ENCODE measurements at regions not wholly inside any gene's neighbourhood (a gene's known extent, or its start where the extent isn't known, plus 50 kb on each side); places are given as distances from the start of the nearest gene placed in this dataset.

- WGBS, 2 experiments (ENCODE audit: low coverage in 1 of 2, low lambda C conversion rate in 2 of 2, missing lambda C conversion rate in 2 of 2): 18 to 19% methylated on average over 5 of the region's 5 CpGs
- Histone ChIP-seq H3K9ac (no peak overlapping the region), H3K4me2 (ENCODE audit: unreplicated experiment) (no peak overlapping the region), H3K27me3 (replicated peaks; ENCODE audit: insufficient read depth) (no peaks in the 10 kb centered on the region), H4K20me1 (ENCODE audit: insufficient read depth) (no peaks in the 10 kb centered on the region), H3K27ac (no peak overlapping the region), H3K79me2 (ENCODE audit: insufficient read depth) (no peaks in the 10 kb centered on the region), H3K36me3 (ENCODE audit: low read depth) (no peaks in the 10 kb centered on the region), H2AFZ (no peak overlapping the region), H3K9me2 (ENCODE audit: insufficient read depth) (no peaks in the 10 kb centered on the region), H3K4me3 (no peak overlapping the region), H3F3A (ENCODE audit: insufficient read depth) (no peaks in the 10 kb centered on the region), H3K9me3 (ENCODE audit: low read depth) (no peaks in the 10 kb centered on the region), H3K4me1 (ENCODE audit: insufficient read depth) (no peaks in the 10 kb centered on the region)
- TF ChIP-seq EZH2 (IDR thresholded peaks at IDR 0.05; ENCODE audit: insufficient read depth, poor library complexity, severe bottlenecking) (no peak), EZH2phosphoT487 (IDR thresholded peaks at IDR 0.05; ENCODE audit: insufficient read depth, low read depth) (no peak)
- no peak for DNase-seq
- in situ Hi-C loops (cut with MboI): no loop called here
These were observed 369.8 kb upstream of the SEL1L start for GRCh38 chr14:81903477-81903876.

- DNase-seq: no peak
- Histone ChIP-seq H2AFZ (no peak overlapping the region), H3K27ac (no peak overlapping the region), H3K9me3 (ENCODE audit: low read depth) (no peaks in the 10 kb centered on the region), H3K27me3 (replicated peaks; ENCODE audit: insufficient read depth) (no peaks in the 10 kb centered on the region), H3K9ac (no peak overlapping the region), H3F3A (ENCODE audit: insufficient read depth) (no peaks in the 10 kb centered on the region), H3K9me2 (ENCODE audit: insufficient read depth) (no peaks in the 10 kb centered on the region), H4K20me1 (ENCODE audit: insufficient read depth) (no peaks in the 10 kb centered on the region), H3K4me3 (no peak overlapping the region), H3K4me1 (ENCODE audit: insufficient read depth) (no peaks in the 10 kb centered on the region), H3K36me3 (ENCODE audit: low read depth) (no peaks in the 10 kb centered on the region), H3K79me2 (ENCODE audit: insufficient read depth) (no peaks in the 10 kb centered on the region), H3K4me2 (ENCODE audit: unreplicated experiment) (no peak overlapping the region)
- no peak for TF ChIP-seq EZH2phosphoT487 (IDR thresholded peaks at IDR 0.05; ENCODE audit: insufficient read depth, low read depth)
- no peak for TF ChIP-seq EZH2 (IDR thresholded peaks at IDR 0.05; ENCODE audit: insufficient read depth, poor library complexity, severe bottlenecking)
- WGBS, 2 experiments (ENCODE audit: low coverage in 1 of 2, low lambda C conversion rate in 2 of 2, missing lambda C conversion rate in 2 of 2): 13 to 18% methylated on average over 1 of the region's 1 CpG
- in situ Hi-C loops (cut with MboI): no loop called here
These were observed 393.4 kb upstream of the SEL1L start for GRCh38 chr14:81927070-81927469.

- TF ChIP-seq EZH2phosphoT487 (IDR thresholded peaks at IDR 0.05; ENCODE audit: insufficient read depth, low read depth): no peak
- no peak for TF ChIP-seq EZH2 (IDR thresholded peaks at IDR 0.05; ENCODE audit: insufficient read depth, poor library complexity, severe bottlenecking)
- no peaks in the 10 kb centered on the region for H4K20me1 ChIP-seq (ENCODE audit: insufficient read depth)
- no peak overlapping the region for H3K27ac ChIP-seq
- no peaks in the 10 kb centered on the region for H3K36me3 ChIP-seq (ENCODE audit: low read depth)
- WGBS, 2 experiments (ENCODE audit: low coverage in 1 of 2, low lambda C conversion rate in 2 of 2, missing lambda C conversion rate in 2 of 2): 8 to 16% methylated on average over 1 of the region's 1 CpG
- in situ Hi-C loops (cut with MboI): no loop called here
- H3K79me2 ChIP-seq (ENCODE audit: insufficient read depth): no peaks in the 10 kb centered on the region
- no peak overlapping the region for H3K4me3 ChIP-seq
- H3K4me2 ChIP-seq (ENCODE audit: unreplicated experiment): no peak overlapping the region
- no peaks in the 10 kb centered on the region for H3K9me3 ChIP-seq (ENCODE audit: low read depth)
- no peaks in the 10 kb centered on the region for H3K4me1 ChIP-seq (ENCODE audit: insufficient read depth)
- H3K9ac ChIP-seq: no peak overlapping the region
- no peaks in the 10 kb centered on the region for H3F3A ChIP-seq (ENCODE audit: insufficient read depth)
- no peaks in the 10 kb centered on the region for H3K27me3 ChIP-seq (replicated peaks; ENCODE audit: insufficient read depth)
- no peaks in the 10 kb centered on the region for H3K9me2 ChIP-seq (ENCODE audit: insufficient read depth)
- no peak overlapping the region for H2AFZ ChIP-seq
- DNase-seq: no peak
These were observed 398.2 kb upstream of the SEL1L start for GRCh38 chr14:81931828-81932227.

GRCh38 chr14:81936348-81936747 lies 402.7 kb upstream of the SEL1L start:
- no peaks in the 10 kb centered on the region for H3K4me1 ChIP-seq (ENCODE audit: insufficient read depth)
- no peak overlapping the region for H3K9ac ChIP-seq
- H3F3A ChIP-seq (ENCODE audit: insufficient read depth): no peaks in the 10 kb centered on the region
- H3K36me3 ChIP-seq (ENCODE audit: low read depth): no peaks in the 10 kb centered on the region
- no peaks in the 10 kb centered on the region for H3K27me3 ChIP-seq (replicated peaks; ENCODE audit: insufficient read depth)
- no peak overlapping the region for H3K27ac ChIP-seq
- no peaks in the 10 kb centered on the region for H3K79me2 ChIP-seq (ENCODE audit: insufficient read depth)
- no peak for DNase-seq
- no peak overlapping the region for H2AFZ ChIP-seq
- no peaks in the 10 kb centered on the region for H3K9me2 ChIP-seq (ENCODE audit: insufficient read depth)
- H3K4me2 ChIP-seq (ENCODE audit: unreplicated experiment): no peak overlapping the region
- no peaks in the 10 kb centered on the region for H4K20me1 ChIP-seq (ENCODE audit: insufficient read depth)
- H3K4me3 ChIP-seq: no peak overlapping the region
- no peak for TF ChIP-seq EZH2phosphoT487 (IDR thresholded peaks at IDR 0.05; ENCODE audit: insufficient read depth, low read depth)
- no peak for TF ChIP-seq EZH2 (IDR thresholded peaks at IDR 0.05; ENCODE audit: insufficient read depth, poor library complexity, severe bottlenecking)
- 0 to 7% methylated on average over 1 of the region's 1 CpG for WGBS, 2 experiments (ENCODE audit: low coverage in 1 of 2, low lambda C conversion rate in 2 of 2, missing lambda C conversion rate in 2 of 2)
- in situ Hi-C loops (cut with MboI): no loop called here
- no peaks in the 10 kb centered on the region for H3K9me3 ChIP-seq (ENCODE audit: low read depth)

- WGBS, 2 experiments (ENCODE audit: low coverage in 1 of 2, low lambda C conversion rate in 2 of 2, missing lambda C conversion rate in 2 of 2): 0% methylated on average over 1 of the region's 1 CpG
- H3K9me2 ChIP-seq (ENCODE audit: insufficient read depth): no peaks in the 10 kb centered on the region
- H3K4me2 ChIP-seq (ENCODE audit: unreplicated experiment): no peak overlapping the region
- no peaks in the 10 kb centered on the region for H3K9me3 ChIP-seq (ENCODE audit: low read depth)
- H2AFZ ChIP-seq: no peak overlapping the region
- H3K27me3 ChIP-seq (replicated peaks; ENCODE audit: insufficient read depth): no peaks in the 10 kb centered on the region
- no peaks in the 10 kb centered on the region for H3K36me3 ChIP-seq (ENCODE audit: low read depth)
- no peaks in the 10 kb centered on the region for H3F3A ChIP-seq (ENCODE audit: insufficient read depth)
- H3K4me3 ChIP-seq: no peak overlapping the region
- TF ChIP-seq EZH2phosphoT487 (IDR thresholded peaks at IDR 0.05; ENCODE audit: insufficient read depth, low read depth) (no peak), EZH2 (IDR thresholded peaks at IDR 0.05; ENCODE audit: insufficient read depth, poor library complexity, severe bottlenecking) (no peak)
- no peaks in the 10 kb centered on the region for H3K79me2 ChIP-seq (ENCODE audit: insufficient read depth)
- no peak for DNase-seq
- in situ Hi-C loops (cut with MboI): no loop called here
- no peak overlapping the region for H3K9ac ChIP-seq
- H3K4me1 ChIP-seq (ENCODE audit: insufficient read depth): no peaks in the 10 kb centered on the region
- no peaks in the 10 kb centered on the region for H4K20me1 ChIP-seq (ENCODE audit: insufficient read depth)
- H3K27ac ChIP-seq: no peak overlapping the region
These were observed 403.2 kb upstream of the SEL1L start for GRCh38 chr14:81936902-81937301.
